ENCODE measurements at regions not wholly inside any gene's neighbourhood (a gene's known extent, or its start where the extent isn't known, plus 50 kb on each side); places are given as distances from the start of the nearest gene placed in this dataset.

GRCh38 chr5:60125636-60126035 is 232.1 kb upstream of the PDE4D start (continued):
- TF ChIP-seq POLR2AphosphoS2 (IDR thresholded peaks at IDR 0.05; ENCODE audit: low read depth, low read length) = no peak

GRCh38 chr5:60102961-60103693 is 209.6 kb upstream of the PDE4D start:
- CTCF ChIA-PET = no interaction called here
- intact Hi-C loops (cut with micrococcal nuclease; ENCODE audit: unreplicated experiment) = no loop called here
- BruUV-seq (replicated peaks) = no TSS peak

More at GRCh38 chr5:60102961-60103693, 209.6 kb upstream of the PDE4D start:
- H3K27me3 ChIP-seq (replicated peaks in 1 of 2; ENCODE audit: control insufficient read depth in 2 of 2, insufficient read depth in 2 of 2, low read length in 1 of 2) = no peaks in the 10 kb centered on the region
- DNase-seq (ENCODE audit: low read depth, low spot score) (no peak), FAIRE-seq (no peak), ATAC-seq (no peak)
- no peaks in the 10 kb centered on the region for H3K4me1 ChIP-seq (ENCODE audit: control insufficient read depth, insufficient read depth, low read length)
- POLR2A ChIA-PET = interaction anchor here (0.5 kb wide), 1 partner anchor 412 kb away, joined by 3 read pairs; no protein-coding TSS in a partner anchor
- RAD21 ChIA-PET (ENCODE audit: unreplicated experiment) = no interaction called here
- no peak overlapping the region for H3K4me3 ChIP-seq
- 22% methylated on average over 4 of the region's 4 CpGs for WGBS (ENCODE audit: insufficient coverage, insufficient replicate concordance, low lambda C conversion rate, missing lambda C conversion rate)
- no peak overlapping the region for H3K9ac ChIP-seq (ENCODE audit: control insufficient read depth, insufficient read depth, low read length)
- TF ChIP-seq ZNF384 (IDR thresholded peaks at IDR 0.05; ENCODE audit: borderline replicate concordance, low read depth, low read length) (no peak), BRCA1 (IDR thresholded peaks at IDR 0.05; ENCODE audit: low read depth, low read length) (no peak), ATF7 (IDR thresholded peaks at IDR 0.05; ENCODE audit: low read depth) (no peak), PAX8 (IDR thresholded peaks at IDR 0.05) (no peak), SUZ12 (IDR thresholded peaks at IDR 0.05; ENCODE audit: unreplicated experiment) (no peak), CTCF (IDR thresholded peaks at IDR 0.05 in 2 of 3, conservative IDR thresholded peaks at IDR 0.05 in 1 of 3; ENCODE audit: control insufficient read depth in 2 of 3, extremely low read depth in 1 of 3, insufficient read depth in 1 of 3, low read depth in 3 of 3, low read length in 3 of 3) (no peak), MEF2A (IDR thresholded peaks at IDR 0.05; ENCODE audit: insufficient read depth, low read depth, low read length) (no peak), SREBF1 (IDR thresholded peaks at IDR 0.05; ENCODE audit: low read length) (no peak), MXI1 (IDR thresholded peaks at IDR 0.05; ENCODE audit: low read depth, low read length) (no peak), NBN (IDR thresholded peaks at IDR 0.05) (no peak), JUND (IDR thresholded peaks at IDR 0.05; ENCODE audit: low read depth, low read length) (no peak)
- no peaks in the 10 kb centered on the region for H3K9me3 ChIP-seq (replicated peaks; ENCODE audit: control insufficient read depth, insufficient read depth, low read length)
- H2AFZ ChIP-seq (ENCODE audit: control insufficient read depth, low read depth, low read length) = no peak overlapping the region
- SMC1A ChIA-PET (ENCODE audit: uncharacterized antibody, unreplicated experiment) = interaction anchor here (0.6 kb wide), 1 partner anchor 265 kb away, joined by 3 read pairs; no protein-coding TSS in a partner anchor
- no peaks in the 10 kb centered on the region for H3K79me2 ChIP-seq (ENCODE audit: control insufficient read depth, insufficient read depth, low read length)
- no peaks in the 10 kb centered on the region for H3K36me3 ChIP-seq (ENCODE audit: control insufficient read depth in 2 of 2, insufficient read depth in 2 of 2, low read length in 1 of 2)
- no peak overlapping the region for H3K27ac ChIP-seq (ENCODE audit: control insufficient read depth, insufficient read depth)
- H4K20me1 ChIP-seq (ENCODE audit: control insufficient read depth, insufficient read depth) = no peaks in the 10 kb centered on the region
- H3K4me2 ChIP-seq (ENCODE audit: control insufficient read depth, insufficient read depth) = no peak overlapping the region
- in situ Hi-C loops (cut with MboI) = no loop called here
